ENCODE measurements at regions not wholly inside any gene's neighbourhood (a gene's known extent, or its start where the extent isn't known, plus 50 kb on each side); places are given as distances from the start of the nearest gene placed in this dataset.

DNA sequence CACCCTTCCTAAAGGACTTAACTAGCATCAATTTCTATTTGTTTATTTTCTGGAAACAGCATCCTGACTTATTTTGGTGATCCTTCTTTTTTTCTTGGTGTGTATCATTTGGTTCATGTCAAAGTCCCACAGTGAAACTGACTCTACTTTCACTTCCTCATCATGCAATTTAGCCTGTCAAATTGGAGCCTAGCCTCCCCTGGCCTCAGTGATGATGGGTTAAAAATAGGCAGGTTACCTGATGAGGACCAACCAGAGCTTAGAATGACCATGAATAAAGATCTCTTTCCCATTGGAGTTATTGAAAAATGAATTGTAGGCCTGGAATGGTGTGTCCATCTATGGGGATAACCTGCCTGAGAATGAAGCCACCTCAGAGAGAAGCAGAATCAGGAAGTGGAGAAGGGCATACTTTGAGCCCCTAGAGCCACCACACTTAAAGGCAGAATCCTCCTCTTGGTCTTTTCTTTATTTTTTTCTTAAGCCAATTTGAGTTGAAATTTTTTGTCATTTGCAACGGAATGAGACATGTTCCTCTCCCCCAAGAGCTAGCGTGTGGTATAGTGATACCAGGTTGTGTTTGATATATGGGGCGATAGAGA lies 105.6 kb downstream of the BTBD3 start:
- no peak for DNase-seq

DNA sequence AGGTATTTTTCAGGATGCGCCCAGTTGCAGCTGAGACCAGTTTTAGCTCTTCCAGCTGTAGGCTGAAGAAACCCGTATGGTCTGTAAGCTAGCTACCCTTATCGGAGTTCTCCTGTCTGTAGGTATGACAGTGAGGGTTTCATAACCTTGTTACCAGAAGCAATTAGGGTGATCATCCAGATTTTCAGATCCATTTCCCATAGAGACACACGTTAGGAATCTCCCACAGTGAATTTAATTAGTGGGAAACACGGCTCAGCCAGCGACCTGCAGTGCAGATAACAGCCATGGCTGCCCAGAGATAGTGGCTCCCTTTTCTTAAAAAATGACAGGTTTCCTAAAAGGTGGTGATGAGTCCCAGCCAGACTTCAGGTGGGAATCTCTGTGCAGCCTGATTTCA lies 111.1 kb downstream of the BTBD3 start:
- DNase-seq = no peak

DNA sequence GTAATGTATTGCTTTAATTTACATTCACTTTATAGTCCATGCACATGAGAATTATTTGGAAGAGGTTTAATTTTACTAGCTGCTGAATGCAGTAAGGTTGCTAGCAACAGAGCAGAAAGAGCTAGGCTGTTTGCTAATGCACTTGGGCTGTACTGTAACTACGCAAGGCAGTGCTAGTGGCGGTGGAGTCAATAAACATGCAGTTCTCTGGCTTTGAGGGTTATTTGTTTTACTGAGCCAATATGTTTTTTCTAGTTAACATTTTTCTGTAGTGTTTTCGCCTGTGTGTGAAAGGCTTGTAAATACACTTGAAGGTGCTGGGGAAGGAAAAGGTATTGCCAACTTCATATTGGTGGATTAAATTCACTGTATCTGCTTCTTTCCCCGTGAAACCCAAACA lies 112.8 kb downstream of the BTBD3 start:
- no peak for DNase-seq

DNA sequence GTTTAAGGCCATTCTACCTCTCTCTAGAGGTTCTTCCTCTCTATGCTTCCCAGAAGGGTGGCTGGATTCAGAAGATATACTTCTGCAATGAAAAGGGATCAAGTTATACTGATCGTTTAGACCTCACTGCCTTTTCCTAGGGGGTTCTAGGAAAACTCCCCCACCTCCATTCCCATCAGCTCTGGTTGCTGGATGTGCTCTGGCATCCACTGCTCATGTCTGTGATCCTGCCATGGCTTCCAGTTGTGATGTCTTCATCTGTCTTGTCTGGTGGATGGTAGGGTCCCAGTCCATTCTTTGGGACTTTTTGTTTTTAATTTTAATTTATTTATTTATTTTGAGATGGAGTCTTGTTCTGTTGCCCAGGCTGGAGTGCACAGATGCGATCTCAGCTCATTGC lies 118.4 kb downstream of the BTBD3 start:
- DNase-seq = no peak

DNA sequence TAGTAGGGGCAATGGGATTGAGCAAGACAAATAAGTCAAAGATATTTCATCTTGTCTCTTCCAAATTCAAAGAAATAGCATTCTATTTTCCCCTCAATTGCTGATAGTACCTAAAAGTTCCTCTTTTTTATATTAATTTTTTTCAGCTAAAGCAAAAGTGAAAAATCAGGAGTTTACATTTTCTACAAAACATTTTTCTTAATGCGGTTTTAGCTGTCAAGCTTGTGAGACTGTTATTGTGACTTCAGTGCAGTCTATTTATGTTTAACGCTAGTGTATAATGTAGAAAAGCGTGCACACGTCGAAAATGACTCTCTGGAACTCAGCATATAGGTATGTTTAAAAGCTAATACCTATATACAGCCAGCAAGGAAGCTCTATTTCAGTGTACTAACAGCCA lies 119.8 kb downstream of the BTBD3 start:
- no peak for DNase-seq

DNA sequence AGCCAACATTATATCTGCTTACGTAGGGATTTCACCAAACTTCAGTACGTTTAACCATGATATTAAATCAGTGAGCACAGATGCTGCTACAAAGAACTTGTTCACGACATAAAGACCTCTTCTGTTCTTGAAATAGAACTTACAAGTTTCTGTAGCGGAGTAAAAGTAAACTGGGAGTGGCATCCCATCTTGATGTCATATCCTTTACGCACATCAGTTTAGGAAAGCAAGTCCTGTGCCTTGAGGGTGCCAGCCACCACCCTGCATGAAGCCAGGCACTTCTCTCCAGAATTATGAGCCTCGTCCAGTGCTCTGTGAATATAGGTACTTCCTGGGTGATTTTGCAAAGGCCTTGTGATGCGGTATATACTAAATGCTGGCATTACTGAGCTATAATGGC lies 122.6 kb downstream of the BTBD3 start:
- DNase-seq = no peak

DNA sequence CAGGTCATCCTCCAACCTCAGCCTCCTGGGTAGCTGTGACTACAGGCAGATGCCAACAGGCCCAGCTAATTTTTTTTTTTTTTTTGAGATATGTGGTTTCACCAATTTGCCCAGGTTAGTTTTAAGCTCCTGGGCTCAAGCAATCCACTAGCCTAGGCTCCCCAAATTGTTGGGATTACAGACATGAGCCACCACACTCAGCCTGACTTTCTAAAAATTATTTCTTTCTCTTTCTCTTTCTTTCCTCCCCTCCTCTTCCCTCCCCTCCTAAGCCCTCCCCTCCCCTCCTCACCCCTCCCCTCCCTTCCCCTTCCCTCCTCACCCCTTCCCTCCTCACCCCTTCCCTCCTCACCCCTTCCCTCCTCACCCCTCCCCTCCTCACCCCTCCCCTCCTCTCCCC lies 127.3 kb downstream of the BTBD3 start:
- no peak for DNase-seq

DNA sequence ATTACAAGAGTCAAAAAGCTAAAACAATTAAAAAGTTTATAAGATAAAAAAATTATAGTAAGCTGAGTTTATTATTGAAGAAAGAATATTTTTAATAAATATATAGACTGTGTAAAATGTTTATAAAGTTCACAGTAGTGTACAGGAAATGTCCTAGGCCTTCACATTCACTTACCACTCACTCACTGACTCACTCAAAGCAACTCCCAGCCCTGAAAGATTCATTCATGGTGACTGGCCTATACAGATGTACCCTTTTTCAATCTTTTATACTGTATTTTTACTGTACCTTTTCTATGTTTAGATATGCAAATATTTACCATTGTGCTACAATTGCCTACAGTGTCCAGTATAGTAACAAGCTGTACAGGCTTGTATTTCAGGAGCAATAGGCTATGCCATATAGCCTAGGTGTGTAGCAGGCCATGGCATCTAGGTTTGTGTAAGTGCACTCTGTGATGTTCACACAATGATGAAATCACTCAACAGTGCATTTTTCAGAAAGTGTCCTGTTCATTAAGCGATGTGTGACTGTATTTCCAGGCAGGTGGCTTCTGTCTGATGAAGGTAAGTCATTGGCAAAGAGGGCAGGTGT lies 130.2 kb downstream of the BTBD3 start:
- no peak for DNase-seq

DNA sequence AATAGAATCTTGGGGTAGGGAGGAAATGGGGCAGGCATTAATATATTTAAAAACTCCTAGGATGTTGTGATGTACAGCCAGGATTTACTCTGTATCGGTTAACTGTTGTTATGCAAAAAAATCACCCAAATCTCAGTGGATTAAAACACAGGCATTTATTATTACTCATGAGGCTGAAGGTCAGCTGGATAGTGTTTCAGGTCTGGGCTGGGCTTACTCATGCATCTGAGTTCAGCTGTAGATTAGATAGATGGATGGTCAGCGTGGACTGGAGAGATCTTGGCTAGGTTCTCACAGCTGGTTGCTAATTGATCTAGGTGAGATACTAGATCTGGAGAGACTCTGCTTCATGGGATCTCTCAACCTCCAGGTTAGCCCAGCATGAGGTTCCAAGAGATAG lies 131.4 kb downstream of the BTBD3 start:
- no peak for DNase-seq

DNA sequence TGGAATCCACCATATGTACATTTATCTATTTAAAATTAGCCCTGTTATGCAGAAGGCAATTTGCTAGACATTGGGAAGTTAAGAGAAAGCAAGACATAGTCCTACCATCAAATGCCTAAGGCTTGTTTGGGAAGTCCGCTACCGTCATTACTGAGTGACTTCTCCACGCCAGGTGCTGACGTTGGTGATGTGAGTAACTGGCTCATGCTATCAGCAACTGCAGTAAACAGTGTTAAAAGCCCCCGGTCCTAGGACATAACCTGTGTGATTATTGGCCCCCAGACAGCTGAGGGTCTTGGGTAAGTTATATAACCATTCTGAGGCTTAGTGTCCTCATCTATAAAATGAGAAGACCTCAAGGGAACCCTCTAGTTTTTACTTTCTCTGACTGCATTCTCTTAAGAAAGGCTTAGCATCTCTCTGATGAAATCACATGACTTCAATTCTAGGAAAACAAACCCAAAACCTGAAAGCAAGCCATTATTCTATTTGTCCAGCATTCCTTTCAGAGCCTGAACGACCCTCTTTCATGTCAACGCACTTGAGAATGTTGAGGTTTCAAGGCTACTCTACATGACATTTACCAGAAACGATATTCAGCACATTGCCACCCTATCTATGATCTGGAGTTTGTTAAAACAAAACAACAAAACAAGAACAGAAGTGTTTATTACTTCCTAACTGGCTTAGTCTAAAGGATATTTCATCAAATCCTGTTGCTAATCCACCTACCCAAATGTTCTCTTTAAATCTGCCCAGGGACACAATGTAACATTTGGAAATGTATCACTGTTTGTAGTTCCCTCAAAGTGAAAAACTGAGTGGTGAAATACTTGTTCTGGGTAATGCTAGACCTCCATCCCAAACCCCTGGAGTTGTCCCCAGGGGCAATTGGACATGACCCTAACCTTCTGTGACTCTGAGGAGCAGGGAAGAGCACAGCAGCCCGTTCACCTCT lies 133.8 kb downstream of the BTBD3 start:
- no peak for DNase-seq

DNA sequence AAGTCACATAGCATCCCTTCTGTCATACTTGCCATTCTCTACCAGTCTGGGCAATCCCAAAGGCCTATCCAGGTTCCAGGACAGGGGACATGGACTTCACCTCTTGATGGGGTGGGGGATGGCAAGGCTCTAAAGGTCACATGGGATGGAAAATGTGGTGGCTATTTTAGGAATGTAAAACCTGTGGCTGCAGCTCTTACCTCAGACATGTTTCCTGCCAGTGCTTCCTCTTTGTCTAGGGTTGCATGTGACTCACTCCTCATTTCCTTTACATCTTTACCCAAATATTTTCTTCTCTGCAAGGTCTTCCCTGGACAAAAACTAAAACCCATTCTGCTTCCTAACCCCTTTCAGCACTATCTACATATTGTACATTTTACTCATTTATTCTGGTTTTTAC lies 135.7 kb downstream of the BTBD3 start:
- no peak for DNase-seq

DNA sequence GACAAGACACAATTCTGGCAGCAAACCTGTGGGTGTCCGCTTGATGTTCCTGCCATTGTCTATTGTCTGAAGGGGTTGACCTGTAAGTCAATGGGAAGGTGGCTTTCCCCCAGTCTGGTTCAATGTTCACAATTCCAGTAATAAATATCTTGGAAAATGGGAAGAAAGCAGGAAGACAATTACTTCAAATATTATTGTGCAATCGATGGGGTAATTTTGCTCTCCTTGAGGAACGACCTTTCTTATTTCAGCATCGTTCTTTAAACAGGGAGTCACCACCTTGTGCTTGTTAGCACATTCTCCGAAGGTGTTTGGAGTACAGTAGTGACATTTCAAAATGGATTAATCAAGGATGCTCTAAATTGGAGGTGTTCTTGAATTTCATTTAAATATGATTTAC lies 136.9 kb downstream of the BTBD3 start:
- DNase-seq = no peak

DNA sequence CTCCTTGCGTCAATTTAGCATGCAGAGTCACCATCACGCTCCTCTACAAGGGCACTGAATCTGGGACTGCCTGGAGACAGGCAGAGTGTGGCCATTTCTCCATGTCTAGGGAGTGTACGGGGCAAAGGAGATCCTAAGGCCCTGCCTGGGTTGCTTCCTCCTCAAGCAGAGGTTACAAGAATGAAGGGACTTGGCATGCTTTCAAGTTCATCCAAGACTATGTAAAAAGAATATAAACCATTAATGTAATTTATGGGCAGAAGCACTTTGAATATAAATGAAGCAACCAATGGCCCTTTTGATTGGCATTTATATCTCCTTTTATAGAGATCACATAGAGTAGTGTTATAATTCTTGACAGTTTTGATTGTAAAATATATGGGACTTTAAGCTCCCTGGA lies 137.5 kb downstream of the BTBD3 start:
- DNase-seq = no peak

DNA sequence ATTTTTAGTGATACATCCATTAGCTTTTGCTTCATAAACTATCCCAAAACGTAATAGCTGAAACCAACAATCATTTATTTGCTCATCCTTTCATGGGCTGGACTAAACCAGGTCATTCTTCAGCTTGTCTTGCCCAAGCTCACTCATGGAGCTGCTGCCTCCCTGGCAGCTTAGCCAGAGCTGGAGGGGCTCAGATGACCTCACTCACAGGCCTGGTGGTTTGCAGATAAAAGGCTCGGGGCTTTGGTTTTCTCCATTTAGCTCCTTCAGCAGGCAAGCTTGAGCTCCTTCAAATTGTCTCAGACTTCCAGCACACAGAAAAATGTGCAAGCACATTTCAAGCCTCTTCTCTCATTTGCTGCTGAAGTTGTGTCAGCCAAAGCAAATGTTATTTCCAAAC lies 139.1 kb downstream of the BTBD3 start:
- no peak for DNase-seq

DNA sequence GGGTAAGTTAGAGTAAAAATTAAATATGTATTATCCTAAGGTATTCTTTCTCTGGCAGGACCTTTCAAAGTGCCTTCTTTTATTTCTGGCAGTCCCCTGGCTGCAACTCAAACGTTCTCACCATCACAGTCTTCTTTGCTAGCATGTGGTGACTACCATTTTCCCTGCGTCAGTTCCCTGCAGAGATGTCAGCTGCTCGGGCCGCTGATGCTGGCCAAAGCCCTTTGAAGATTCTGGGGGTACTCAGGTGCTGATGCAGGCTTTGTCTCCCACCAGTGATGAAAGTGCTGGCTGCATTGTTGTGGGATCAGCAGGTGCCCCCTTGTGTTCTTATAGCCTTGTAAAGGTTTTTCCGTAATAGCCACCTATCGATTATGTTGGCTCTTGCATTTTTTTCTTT lies 140.1 kb downstream of the BTBD3 start:
- no peak for DNase-seq

DNA sequence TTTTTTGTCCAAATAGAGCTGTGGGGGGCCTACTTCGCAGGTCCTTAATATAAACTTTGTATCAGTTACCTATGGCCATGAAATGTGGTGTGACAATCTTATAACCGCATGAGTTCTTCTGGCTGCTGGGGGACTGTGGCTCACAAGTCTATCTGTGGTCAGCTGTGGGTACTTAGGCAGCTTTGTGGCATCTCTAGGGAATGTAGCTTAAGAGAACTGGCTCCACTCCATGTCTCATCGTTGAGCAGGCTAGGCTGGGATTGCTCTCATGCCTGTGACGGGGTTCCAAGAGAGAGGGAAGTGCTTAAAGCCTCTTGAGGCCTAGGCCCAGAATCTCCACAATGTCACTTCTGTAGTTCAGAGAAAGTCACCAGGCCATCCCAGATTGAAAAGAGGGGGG lies 140.5 kb downstream of the BTBD3 start:
- DNase-seq = no peak

DNA sequence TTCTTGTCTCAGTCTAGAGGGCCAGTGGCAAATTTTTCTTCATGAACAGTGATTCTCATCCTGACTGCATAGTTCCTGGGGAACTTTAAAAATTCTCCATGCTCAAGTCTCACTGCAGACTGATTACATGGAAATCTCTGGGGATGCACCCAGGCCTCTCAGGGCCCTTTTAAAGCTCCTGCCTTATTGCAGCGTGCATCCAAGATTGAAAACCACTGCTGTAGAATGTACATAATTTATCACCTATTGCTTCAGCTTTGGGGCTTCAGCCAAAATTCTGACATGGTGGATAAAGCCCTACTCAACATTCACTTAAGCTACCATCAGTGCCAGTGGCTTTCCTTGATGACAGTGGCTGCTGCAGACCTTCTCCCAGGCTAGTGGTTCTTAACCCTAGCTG lies 143.8 kb downstream of the BTBD3 start:
- no peak for DNase-seq

DNA sequence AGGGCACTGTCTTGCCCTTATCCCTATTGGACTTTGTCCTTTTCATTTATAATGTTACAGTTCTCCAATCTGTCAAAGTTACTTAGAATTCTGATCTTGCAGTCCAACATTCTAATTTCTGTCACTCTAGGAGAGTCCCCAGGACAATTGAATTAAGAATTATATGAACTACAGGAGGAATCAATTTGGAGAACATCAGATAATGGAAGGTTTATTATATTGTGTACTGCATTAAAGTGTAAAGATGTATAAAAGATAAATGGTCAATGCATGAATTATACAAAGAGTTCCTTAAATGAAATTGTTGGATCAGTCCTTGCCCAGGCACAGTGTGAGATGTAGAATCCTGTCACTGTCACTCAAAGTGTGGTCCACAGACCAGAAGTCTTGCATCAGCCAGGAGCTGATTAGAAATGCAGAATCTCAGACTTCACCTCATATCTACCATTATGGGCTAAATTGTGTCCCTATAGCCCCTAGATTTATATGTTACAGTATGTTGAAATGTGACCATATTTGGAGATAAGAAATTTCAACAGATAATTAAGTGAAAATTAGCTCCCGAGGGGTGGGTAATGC lies 145.5 kb downstream of the BTBD3 start:
- DNase-seq = no peak

DNA sequence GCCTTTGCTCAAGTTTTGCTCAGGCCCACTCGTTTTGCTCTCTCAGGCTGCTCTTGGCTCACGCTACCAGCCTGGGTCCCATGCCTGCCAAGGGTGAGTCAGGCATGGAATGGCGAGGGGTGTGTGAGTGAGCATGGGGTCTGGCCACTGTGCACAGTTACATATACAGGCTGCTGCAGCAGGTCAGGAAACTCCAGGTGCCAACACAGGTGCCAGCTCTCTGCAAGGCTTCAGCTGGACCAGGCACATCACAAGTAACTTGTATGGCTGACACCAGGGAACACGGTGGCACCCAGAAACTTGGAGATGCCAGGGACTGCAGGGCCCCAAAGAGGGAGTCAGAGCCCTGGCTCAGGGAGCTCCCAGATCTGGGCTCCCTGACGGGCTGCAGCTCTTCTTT lies 146.8 kb downstream of the BTBD3 start:
- DNase-seq = no peak

DNA sequence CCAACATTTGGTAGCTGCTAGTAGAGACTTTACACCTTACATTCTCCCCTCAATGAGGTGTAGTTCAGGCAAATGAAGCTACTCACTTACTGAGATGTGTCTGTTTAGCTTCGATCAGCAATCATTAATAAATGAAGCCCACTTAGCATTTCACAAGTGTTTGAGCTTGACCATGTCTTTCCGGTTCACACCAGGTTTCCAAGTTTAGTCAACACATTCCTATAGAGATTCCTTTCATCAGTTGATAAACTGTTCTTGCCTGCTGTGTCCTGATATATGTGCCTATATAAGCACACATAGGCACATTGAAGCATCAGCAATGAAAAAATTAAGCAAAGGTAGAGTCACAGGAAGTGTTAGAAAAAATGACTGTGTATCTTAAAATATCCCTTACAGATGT lies 150.0 kb downstream of the BTBD3 start:
- no peak for DNase-seq

DNA sequence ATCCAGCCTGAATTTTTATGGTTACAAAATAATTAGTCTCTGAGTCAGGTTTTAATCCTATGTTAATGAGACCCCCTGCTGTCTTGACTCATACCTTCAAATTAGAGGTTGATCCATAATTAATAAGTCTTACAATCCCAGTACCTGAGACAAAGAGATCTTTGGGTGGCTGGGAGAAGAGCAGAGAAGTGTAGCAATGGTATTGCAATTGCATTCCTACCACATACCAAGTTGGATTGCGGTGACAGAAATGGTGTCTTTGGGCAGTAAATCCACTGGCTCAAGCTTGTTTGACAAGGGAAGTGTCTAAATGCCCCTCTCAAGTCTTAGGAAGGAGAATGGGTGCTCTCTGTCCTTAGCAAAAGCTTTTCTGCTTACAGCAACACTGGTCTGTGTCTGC lies 150.4 kb downstream of the BTBD3 start:
- DNase-seq = no peak

DNA sequence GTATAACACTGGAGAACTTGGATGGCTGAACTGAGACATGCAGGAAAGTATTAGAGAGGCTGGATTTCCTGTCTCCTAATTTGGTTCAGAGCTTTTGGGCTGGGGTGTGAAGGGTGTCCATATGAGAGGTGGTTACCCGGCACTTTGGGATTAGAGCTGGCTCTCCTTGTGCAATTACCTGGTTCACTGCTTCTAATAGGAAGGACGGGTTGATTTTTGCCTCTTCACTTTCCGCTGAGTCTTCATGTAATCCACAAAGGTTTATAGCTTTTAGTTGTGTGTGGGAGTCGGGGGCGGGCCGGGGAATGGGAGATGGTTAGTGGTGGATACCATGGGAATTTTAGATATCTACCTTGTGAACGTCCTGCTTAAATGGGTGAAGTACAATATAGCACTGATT lies 151.5 kb downstream of the BTBD3 start:
- no peak for DNase-seq

DNA sequence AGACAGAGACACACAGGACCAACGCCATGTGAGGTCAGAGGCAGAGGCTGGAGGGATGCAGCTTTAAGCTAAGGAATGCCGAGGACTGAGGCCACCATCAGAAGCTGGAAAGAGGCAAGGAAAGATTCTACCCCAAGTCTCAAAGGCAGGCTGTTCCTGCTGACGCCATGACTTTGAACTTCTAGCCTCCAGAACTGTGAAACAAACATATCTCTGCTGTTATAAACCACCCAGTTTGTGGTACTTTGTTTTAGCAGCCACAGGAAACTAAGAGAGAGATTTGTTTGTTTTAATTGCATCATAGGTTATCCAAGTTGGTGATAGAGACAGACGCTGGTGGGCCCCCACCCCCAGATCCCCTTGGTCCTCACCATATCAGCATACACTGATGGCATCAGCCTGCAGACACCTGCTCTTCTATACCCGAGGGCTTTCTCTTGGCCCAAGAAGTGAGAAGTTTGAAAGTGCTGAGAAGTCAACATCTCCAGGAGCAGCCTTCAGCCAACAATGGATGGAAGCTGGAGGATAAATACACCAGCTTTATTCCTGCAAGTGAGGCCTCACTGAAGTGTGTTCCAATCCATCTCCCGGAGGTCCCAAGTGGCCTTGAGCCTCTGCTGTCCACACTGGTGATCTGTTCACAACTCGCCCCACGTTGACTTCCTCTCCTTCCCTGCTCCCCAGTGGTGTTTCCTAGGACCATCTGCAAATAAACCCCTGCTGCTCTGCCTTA lies 154.7 kb downstream of the BTBD3 start:
- no peak for DNase-seq
